ENCODE measurements at regions not wholly inside any gene's neighbourhood (a gene's known extent, or its start where the extent isn't known, plus 50 kb on each side); places are given as distances from the start of the nearest gene placed in this dataset.

DNA sequence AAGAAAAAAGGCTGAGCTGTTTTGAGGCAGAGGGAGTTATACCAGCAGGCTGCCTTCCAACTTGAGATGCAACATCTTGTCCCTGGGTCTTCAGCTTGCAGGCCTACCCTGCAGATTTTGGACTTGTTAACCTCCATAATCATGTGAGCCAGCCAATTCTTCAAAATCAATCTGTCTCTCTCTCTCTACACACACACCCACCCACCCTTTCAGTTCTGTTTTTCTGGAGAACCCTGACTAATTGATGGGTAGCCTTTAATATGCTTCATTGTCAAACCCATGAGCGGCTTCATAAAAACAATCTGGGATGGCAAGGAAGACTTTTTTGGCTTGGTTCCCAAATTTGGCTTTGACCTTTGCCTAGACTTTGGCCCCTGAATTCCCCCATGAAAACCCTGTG, 113.9 kb downstream of the TMX1 start:
- no peak for TF ChIP-seq EZH2phosphoT487 (IDR thresholded peaks at IDR 0.05; ENCODE audit: unreplicated experiment)
- TF ChIP-seq ZNF114 (CRISPR knock-in tag; IDR thresholded peaks at IDR 0.05) = no peak
- TF ChIP-seq CREB1 (CRISPR knock-in tag; IDR thresholded peaks at IDR 0.05; ENCODE audit: low read depth) = no peak
- TF ChIP-seq NANOG (IDR thresholded peaks at IDR 0.05; ENCODE audit: borderline replicate concordance) = no peak
- no peak for TF ChIP-seq STAT1 (IDR thresholded peaks at IDR 0.05; ENCODE audit: unreplicated experiment)
- no peak overlapping the region for H2AFZ ChIP-seq
- no peaks in the 10 kb centered on the region for H3K27me3 ChIP-seq (ENCODE audit: insufficient read depth)
- H3K79me2 ChIP-seq (replicated peaks; ENCODE audit: insufficient read depth) = no peaks in the 10 kb centered on the region
- no peak overlapping the region for H3K27ac ChIP-seq (ENCODE audit: low read depth)
- H3K9me2 ChIP-seq (ENCODE audit: insufficient read depth) = no peaks in the 10 kb centered on the region; the same call in 1 of the 2 replicates
- DNase-seq (ENCODE audit: low spot score) = no peak
- H3K4me1 ChIP-seq (ENCODE audit: insufficient read depth) = no peaks in the 10 kb centered on the region
- Mint-ChIP-seq H3K27ac (no peak overlapping the region), H3K4me3 (no peak overlapping the region), H3K4me1 (no peaks in the 10 kb centered on the region), H3K36me3 (ENCODE audit: low read depth) (no peaks in the 10 kb centered on the region), H3K9me3 (no peaks in the 10 kb centered on the region), H3K27me3 (ENCODE audit: insufficient read depth, low read depth, poor library complexity) (peaks cover 3% of the 10 kb centered on the region)
- H3F3A ChIP-seq (replicated peaks; ENCODE audit: low read depth) = no peaks in the 10 kb centered on the region
- no peaks in the 10 kb centered on the region for H4K20me1 ChIP-seq (replicated peaks; ENCODE audit: insufficient read depth)
- no peak for ATAC-seq
- no peak overlapping the region for H3K4me3 ChIP-seq
- no peaks in the 10 kb centered on the region for H3K36me3 ChIP-seq (ENCODE audit: insufficient read depth)
- H3K4me2 ChIP-seq = no peak overlapping the region

GRCh38 chr14:51354846-51355245, 114.8 kb downstream of the TMX1 start:
- no peak for DNase-seq (ENCODE audit: low spot score)
- no peak overlapping the region for H3K27ac ChIP-seq (ENCODE audit: low read depth)

More at GRCh38 chr14:51354846-51355245, 114.8 kb downstream of the TMX1 start:
- Histone ChIP-seq H3K4me3 (no peak overlapping the region), H3K9me2 (ENCODE audit: insufficient read depth) (no peaks in the 10 kb centered on the region), H2AFZ (no peak overlapping the region), H3K79me2 (replicated peaks; ENCODE audit: insufficient read depth) (no peaks in the 10 kb centered on the region), H3K4me2 (no peak overlapping the region), H4K20me1 (replicated peaks; ENCODE audit: insufficient read depth) (no peaks in the 10 kb centered on the region), H3F3A (replicated peaks; ENCODE audit: low read depth) (no peaks in the 10 kb centered on the region), H3K4me1 (ENCODE audit: insufficient read depth) (no peaks in the 10 kb centered on the region), H3K27me3 (ENCODE audit: insufficient read depth) (no peaks in the 10 kb centered on the region), H3K36me3 (ENCODE audit: insufficient read depth) (no peaks in the 10 kb centered on the region)
- Mint-ChIP-seq H3K27me3 (ENCODE audit: insufficient read depth, low read depth, poor library complexity) (peaks cover 3% of the 10 kb centered on the region), H3K4me3 (no peak overlapping the region), H3K36me3 (ENCODE audit: low read depth) (no peaks in the 10 kb centered on the region), H3K4me1 (no peaks in the 10 kb centered on the region), H3K27ac (no peak overlapping the region), H3K9me3 (no peaks in the 10 kb centered on the region)
- peak; percentile 58 for ATAC-seq
- no peak for TF ChIP-seq ETS1 (IDR thresholded peaks at IDR 0.05)
- TF ChIP-seq ZNF114 (CRISPR knock-in tag; IDR thresholded peaks at IDR 0.05) = no peak
- TF ChIP-seq EZH2 (IDR thresholded peaks at IDR 0.05; ENCODE audit: low read depth, unreplicated experiment) = no peak
- TF ChIP-seq, protein P1, sequence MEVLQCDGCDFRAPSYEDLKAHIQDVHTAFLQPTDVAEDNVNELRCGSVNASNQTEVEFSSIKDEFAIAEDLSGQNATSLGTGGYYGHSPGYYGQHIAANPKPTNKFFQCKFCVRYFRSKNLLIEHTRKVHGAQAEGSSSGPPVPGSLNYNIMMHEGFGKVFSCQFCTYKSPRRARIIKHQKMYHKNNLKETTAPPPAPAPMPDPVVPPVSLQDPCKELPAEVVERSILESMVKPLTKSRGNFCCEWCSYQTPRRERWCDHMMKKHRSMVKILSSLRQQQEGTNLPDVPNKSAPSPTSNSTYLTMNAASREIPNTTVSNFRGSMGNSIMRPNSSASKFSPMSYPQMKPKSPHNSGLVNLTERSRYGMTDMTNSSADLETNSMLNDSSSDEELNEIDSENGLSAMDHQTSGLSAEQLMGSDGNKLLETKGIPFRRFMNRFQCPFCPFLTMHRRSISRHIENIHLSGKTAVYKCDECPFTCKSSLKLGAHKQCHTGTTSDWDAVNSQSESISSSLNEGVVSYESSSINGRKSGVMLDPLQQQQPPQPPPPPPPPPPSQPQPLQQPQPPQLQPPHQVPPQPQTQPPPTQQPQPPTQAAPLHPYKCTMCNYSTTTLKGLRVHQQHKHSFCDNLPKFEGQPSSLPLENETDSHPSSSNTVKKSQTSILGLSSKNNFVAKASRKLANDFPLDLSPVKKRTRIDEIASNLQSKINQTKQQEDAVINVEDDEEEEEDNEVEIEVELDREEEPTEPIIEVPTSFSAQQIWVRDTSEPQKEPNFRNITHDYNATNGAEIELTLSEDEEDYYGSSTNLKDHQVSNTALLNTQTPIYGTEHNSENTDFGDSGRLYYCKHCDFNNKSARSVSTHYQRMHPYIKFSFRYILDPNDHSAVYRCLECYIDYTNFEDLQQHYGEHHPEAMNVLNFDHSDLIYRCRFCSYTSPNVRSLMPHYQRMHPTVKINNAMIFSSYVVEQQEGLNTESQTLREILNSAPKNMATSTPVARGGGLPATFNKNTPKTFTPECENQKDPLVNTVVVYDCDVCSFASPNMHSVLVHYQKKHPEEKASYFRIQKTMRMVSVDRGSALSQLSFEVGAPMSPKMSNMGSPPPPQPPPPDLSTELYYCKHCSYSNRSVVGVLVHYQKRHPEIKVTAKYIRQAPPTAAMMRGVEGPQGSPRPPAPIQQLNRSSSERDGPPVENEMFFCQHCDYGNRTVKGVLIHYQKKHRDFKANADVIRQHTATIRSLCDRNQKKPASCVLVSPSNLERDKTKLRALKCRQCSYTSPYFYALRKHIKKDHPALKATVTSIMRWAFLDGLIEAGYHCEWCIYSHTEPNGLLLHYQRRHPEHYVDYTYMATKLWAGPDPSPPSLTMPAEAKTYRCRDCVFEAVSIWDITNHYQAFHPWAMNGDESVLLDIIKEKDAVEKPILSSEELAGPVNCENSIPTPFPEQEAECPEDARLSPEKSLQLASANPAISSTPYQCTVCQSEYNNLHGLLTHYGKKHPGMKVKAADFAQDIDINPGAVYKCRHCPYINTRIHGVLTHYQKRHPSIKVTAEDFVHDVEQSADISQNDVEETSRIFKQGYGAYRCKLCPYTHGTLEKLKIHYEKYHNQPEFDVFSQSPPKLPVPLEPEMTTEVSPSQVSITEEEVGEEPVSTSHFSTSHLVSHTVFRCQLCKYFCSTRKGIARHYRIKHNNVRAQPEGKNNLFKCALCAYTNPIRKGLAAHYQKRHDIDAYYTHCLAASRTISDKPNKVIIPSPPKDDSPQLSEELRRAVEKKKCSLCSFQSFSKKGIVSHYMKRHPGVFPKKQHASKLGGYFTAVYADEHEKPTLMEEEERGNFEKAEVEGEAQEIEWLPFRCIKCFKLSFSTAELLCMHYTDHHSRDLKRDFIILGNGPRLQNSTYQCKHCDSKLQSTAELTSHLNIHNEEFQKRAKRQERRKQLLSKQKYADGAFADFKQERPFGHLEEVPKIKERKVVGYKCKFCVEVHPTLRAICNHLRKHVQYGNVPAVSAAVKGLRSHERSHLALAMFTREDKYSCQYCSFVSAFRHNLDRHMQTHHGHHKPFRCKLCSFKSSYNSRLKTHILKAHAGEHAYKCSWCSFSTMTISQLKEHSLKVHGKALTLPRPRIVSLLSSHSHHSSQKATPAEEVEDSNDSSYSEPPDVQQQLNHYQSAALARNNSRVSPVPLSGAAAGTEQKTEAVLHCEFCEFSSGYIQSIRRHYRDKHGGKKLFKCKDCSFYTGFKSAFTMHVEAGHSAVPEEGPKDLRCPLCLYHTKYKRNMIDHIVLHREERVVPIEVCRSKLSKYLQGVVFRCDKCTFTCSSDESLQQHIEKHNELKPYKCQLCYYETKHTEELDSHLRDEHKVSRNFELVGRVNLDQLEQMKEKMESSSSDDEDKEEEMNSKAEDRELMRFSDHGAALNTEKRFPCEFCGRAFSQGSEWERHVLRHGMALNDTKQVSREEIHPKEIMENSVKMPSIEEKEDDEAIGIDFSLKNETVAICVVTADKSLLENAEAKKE (CRISPR knock-in tag; IDR thresholded peaks at IDR 0.05) = no peak
- TF ChIP-seq REST (IDR thresholded peaks at IDR 0.05; ENCODE audit: unreplicated experiment) = no peak
- no peak for TF ChIP-seq CREB1 (CRISPR knock-in tag; IDR thresholded peaks at IDR 0.05; ENCODE audit: low read depth)
- TF ChIP-seq ZNF331 (CRISPR knock-in tag; IDR thresholded peaks at IDR 0.05; ENCODE audit: low read depth) = no peak
- TF ChIP-seq NANOG (IDR thresholded peaks at IDR 0.05; ENCODE audit: borderline replicate concordance) = no peak
